Renal pelvis (tissue), 1 donor: ENCODE measurements at regions not wholly inside any gene's neighbourhood (a gene's known extent, or its start where the extent isn't known, plus 50 kb on each side); places are given as distances from the start of the nearest gene placed in this dataset.
"Not testable (repeated sequence)": the region's sequence is repeated elsewhere in the genome, so short reads cannot be mapped to it uniquely, and the experiment has no call there.

Experiments
- DNase-seq: peaks from one replicate; pipeline ENCODE4 v3.0.0-alpha.2; 2013

DNA sequence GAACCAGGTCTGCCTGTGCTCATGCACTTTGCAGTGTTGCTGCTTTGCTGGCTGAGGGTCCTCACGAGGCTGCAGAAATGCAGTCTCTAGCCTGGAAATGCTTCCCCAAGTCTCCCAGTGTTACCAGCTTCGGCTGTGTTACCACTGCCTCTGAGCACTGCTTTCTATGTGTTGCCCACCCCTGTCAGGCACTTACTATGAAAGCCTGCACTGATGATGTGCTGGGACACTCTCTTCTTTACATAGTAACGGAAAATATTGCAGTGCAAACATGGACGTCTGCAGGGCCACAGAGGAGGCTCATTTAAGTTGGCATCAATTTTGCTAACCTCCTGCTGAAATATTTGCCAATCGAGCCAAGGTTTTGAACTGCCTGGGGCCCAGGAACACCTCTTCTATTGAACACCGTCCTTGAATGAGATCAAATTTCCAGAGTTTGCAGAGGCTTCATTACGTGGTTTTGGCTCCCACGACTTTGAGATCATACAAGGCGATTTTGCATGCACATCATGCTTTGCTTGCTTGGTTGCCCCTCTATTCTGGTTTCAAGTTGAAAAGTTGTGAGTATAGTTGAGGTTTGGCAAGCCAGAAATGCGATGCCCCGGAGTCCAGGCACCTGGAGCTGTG, 404.7 kb upstream of the PODXL start:
- DNase-seq, result no peak

- no peak for DNase-seq
These were observed 402.8 kb upstream of the PODXL start for GRCh38 chr7:131959106-131959812.

DNA sequence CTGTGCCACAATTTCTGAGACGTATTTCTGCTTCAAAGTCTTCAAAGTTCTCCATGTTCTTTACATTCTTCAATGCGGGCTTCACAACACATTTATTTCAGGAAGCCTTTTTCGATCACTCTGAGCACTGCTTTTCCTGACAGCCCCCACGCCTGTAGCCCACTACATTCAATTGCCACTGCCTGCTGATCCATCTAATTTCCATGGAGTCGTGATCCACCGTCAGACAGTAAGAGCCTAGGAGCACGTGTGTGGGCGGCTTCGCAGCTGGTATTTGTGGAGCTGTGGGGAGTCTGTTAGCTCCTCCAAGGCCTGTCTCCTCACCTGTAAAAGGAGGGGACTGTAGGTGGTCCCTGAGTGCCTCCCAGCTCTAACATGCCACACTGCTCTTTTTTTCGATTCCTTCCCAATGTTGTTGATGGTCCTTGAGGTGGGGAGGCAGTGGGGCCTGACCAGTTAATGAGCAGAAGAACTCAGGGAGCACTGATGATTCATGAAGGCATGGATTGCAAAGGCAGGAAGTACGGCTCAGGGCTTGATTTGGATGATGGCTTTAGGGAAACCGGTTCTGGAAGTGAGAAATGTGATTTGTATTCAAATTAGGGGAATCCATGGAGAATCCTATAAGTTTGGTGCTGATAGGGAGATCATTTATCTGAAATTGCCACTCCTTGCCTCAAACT, 401.1 kb upstream of the PODXL start:
- no peak for DNase-seq

GRCh38 chr7:131956864-131957263, 400.4 kb upstream of the PODXL start:
- DNase-seq, result no peak

GRCh38 chr7:131955679-131956078, 399.3 kb upstream of the PODXL start:
- DNase-seq, result no peak

- no peak for DNase-seq
These were observed 396.8 kb upstream of the PODXL start for GRCh38 chr7:131953184-131953583.

DNA sequence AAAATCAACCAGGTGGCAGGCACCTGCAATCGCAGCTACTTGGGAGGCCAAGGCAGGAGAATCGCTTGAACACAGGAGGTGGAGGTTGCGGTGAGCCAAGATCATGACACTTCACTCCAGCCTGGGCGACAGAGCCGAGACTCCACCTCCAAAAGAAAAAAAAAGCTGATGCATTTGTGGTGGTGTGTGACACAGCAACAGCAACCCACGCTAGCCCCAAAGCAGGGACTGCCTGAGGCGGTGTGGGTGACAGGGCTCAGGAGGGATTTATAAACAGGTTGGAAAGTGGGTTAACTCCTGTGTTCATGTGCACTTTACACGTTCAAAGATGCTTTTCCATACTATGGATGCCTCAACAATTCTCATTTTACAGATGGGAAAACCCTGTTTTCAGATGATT, 395.9 kb upstream of the PODXL start:
- DNase-seq, result no peak

- DNase-seq, result no peak
These were observed 394.3 kb upstream of the PODXL start for GRCh38 chr7:131950758-131951157.

DNA sequence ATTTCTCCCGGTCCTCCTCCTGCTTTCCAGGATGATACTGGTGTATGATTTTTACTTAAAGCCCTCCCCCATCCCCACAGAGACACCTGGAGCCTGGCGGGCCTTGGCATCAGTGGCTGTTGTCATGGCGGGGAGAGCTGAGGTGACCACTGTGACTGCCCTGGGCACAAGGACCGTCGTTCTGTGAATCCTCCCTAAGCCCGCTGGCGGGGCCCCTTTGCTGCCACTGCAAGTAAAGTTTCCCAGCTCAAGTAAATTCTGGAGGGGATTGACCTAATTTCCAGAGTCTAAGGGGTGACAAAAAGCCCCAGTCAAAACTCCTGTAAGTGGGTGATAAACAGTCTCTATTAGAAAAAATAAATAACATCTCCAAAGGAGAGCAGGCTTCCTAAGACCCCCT, 393.2 kb upstream of the PODXL start:
- no peak for DNase-seq

- DNase-seq, result no peak
These were observed 392.1 kb upstream of the PODXL start for GRCh38 chr7:131948434-131949053.

- DNase-seq, result no peak
These were observed 391.2 kb upstream of the PODXL start for GRCh38 chr7:131947661-131948060.

- no peak for DNase-seq
These were observed 389.6 kb upstream of the PODXL start for GRCh38 chr7:131945957-131946544.

DNA sequence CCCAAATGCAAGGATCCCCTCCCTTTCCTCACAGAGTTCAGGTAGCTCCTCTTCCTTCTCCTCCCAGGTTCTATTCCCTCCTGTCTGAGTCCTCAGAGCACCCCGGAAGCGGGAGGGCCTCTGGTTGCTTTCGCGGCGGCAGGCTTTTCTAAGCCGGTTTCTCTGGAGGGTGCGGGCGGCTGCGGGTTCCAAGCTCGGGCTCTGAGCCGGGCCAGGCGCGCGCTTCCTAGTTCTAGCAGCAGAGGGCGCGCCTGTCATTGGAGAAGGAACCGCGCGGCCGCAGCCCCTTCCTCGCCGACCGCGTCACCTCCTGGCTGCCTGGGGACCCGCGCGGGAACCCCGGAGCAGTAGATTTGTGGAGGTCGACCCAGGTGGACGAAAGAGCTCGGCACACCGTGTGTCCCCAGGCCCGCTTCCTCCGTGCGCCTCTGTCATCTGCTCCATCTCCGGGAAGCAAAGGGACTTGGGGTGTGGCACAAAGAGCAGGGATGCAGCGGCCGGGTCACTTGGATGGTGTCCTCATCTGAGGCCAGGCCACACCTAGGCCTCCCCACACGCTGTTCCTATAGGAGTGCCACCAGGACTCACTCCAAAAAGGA, 389.0 kb upstream of the PODXL start:
- DNase-seq, result no peak

DNA sequence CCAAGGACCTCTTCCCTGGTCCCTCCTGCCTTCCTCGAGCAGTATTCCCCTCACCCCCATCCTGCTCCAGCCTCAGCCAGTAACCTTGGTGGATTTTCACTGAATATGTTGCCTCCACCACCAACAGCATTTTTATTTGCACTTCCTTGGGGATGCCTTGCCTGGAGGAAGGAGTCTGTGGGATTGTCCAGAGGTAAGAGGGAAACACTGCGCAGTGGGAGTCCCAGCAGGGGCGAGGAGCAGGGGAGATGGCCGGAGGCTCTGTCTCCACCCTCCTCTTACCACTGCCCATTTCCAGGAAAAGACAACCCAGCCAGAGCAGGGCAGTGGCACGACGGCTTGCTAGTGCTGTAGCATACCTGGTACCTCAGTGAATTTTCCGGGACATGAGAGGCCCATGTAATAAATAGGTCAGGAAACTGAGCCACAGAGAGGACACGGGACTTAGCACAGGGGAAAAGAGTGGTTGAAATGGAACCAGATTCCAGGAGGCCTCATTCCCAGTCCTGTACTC, 388.2 kb upstream of the PODXL start:
- DNase-seq, result no peak

- no peak for DNase-seq
These were observed 387.2 kb upstream of the PODXL start for GRCh38 chr7:131943646-131944045.

- DNase-seq, result no peak
These were observed 386.8 kb upstream of the PODXL start for GRCh38 chr7:131943211-131943610.

DNA sequence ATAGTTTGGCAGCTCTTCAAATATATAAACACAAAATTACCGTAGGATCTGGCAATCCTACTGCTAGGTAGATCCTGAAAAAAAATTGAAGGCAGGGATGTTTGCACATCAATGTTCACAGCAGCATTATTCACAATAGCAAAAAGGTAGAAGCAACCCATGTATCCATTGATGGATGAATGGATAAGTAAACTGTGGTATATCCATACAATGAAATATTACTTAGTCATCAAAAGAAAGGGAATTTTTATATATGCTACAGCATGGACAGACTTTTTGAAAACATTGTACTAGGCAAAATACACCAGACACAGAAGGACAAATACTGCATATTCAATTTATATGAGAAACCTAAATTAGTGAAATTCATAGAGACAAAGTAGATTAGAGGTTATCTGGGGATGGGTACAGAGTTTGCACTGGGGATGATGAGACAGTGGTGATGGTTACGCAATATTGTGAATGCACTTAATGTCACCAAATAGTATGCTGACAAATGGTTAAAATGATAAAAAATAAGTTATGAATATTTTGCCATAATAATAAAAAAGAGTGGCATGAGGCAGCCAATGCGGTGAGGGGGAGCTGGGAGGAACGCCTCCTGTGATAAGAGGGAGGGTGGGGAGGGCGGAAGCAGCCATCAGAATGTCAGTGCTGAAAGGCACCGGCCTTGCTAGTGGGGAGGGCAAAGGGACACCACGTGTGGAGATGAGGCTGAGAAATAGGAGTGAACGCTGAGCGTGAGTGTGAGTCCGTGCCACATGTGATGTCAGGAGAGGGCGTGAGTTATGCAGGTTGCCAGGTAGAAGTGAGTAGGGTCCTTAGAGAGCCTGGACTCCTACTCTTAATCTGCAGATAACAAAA, 386.1 kb upstream of the PODXL start:
- DNase-seq, result no peak

DNA sequence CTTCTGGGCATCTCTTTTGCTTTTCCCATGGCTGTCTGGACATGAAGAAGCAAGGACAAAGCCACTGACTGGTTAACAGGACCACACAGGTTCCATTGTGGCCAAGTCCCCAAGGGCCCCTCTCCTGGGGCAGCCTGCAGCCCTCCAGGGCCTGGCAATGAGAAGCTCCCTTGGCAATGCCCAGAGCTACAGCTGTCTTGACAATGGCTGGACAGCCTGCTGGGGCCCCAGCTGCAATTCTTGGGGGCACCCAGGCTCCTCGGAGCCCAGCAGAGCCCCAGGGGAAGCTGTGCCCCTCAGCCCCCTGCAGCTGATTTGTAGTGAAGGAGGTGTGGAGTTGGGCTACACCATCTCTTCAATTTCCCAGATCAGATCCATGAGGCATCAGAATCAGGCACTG, 384.9 kb upstream of the PODXL start:
- DNase-seq, result no peak

GRCh38 chr7:131940621-131941165, 384.3 kb upstream of the PODXL start:
- no peak for DNase-seq

DNA sequence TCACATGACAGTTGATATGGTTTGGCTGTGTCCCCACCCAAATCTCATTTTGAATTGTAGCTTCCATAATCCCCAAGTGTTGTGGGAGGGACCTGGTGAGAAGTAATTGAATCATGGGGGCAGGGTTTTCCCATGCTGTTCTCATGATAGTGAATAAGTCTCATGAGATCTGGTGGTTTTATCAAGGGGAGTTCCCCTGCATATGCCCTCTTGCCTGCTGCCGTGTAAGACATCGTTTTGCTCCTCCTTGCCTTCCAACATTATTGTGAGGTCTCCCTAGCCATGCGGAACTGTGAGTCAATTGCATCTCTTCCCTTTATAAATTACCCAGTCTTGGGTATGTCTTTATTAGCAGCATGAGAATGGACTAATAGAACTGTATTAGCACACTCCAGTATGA, 382.4 kb upstream of the PODXL start:
- DNase-seq, result not testable (repeated sequence)

DNA sequence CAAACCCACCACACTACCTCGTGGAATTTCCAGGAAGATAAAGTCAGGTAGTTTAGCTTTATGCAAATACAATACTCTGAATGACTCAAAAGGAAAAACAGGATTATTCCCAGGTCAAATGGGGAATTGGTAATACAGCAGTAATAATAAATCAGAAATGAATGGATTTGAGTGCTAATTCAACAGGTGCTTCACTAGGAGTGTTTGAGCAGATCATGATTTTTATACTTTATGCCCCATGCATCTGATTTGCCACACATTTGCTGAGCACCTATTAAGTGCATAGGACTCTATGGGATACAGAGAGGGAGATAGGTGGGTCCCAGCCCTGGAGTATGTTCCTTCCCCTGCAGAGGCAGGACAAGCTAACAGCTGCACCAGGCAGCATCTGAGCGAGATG, 381.4 kb upstream of the PODXL start:
- no peak for DNase-seq
